IPS-NIHi7 (cell line): ENCODE measurements at regions not wholly inside any gene's neighbourhood (a gene's known extent, or its start where the extent isn't known, plus 50 kb on each side); places are given as distances from the start of the nearest gene placed in this dataset.
"Not testable (repeated sequence)": the region's sequence is repeated elsewhere in the genome, so short reads cannot be mapped to it uniquely, and the experiment has no call there.

Experiments used
- DNase-seq: peaks from one replicate; pipeline ENCODE4 v3.0.0; 2012; ENCODE audit warnings: mixed read lengths; ENCODE audit errors: extremely low spot score

GRCh38 chr4:31187979-31188378 lies 467.8 kb downstream of the PCDH7 start:
- DNase-seq, result no peak

- DNase-seq, result no peak
Observed at GRCh38 chr4:31189938-31190337, 469.8 kb downstream of the PCDH7 start.

DNA sequence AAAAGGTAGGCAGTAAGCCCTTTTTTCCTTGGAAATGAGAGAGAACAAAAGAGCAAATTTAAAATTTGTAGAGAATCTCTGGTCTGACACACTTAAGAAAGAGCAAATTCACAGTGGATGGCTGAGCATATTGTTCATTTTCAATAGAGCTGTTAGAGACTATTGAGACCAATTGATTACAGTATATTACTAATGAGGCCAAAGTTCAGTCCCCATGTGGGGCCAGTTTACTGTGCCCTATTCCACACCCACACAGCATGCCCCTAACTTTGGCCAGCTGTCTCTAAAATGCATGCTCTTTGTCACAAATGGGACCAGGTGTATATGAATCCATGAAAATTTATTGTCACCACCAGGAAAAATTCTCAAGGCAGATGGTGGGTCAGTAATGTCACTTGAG lies 470.5 kb downstream of the PCDH7 start:
- DNase-seq, result no peak

- DNase-seq, result no peak
Observed at GRCh38 chr4:31192341-31192740, 472.2 kb downstream of the PCDH7 start.

DNA sequence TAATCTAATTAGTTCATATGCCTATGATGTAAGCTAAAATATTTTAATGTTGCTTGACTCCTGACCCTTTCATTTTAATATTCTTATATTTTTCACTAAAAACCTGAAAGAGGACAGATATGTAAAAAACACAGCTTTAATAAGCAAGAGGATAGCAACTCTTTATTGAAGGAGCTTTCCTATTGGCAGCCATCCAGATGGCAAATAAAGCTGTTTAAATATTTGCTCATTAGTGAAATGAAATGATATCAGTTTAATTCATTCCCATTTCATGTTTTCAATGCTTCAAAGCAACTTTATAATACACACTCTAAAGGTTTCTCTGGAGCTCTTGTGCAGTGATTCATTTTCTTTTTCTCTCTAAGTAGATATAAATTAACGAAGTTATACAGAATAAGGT lies 473.4 kb downstream of the PCDH7 start:
- no peak for DNase-seq

DNA sequence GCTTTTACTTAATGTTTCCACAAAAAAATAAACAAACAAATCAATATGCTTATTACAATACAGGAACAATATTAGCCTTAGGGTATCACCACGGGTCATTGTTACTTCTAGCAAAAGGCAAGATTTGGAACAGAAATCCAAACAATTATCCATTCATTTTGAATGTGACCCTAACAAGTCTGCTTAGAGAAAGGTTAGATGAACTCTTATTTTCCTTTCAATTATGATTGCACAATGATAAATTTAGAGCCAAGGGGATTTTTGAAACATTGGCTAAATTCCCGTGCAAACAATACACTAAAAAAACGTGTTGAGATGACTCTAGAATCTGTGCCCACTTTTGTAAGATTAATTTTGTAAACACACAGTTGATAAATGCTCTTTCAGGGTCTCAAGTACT lies 474.7 kb downstream of the PCDH7 start:
- no peak for DNase-seq

- DNase-seq, result no peak
Observed at GRCh38 chr4:31199644-31200043, 479.5 kb downstream of the PCDH7 start.

- not testable (repeated sequence) for DNase-seq
Observed at GRCh38 chr4:31202054-31202453, 481.9 kb downstream of the PCDH7 start.

GRCh38 chr4:31204874-31205273 lies 484.7 kb downstream of the PCDH7 start:
- no peak for DNase-seq

- no peak for DNase-seq
Observed at GRCh38 chr4:31220921-31221320, 500.8 kb downstream of the PCDH7 start.

DNA sequence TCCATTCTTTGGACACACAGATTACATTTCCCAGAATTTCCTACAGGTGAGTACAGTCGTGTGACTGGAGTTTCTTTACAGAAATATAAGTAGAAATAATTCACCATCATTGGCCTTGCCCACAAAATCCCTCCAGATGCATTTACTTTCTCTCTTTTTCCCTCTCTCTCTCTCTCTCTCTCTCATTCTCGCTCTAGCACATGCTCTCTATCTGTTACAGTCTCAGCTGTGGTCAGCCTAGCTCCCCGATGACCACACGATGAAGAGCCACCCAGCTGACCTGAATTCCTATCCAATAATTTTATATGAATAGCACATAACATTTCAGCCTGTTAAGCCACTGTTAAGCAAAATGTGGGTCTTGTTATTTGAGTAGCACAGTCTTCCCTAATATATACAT lies 507.9 kb downstream of the PCDH7 start:
- DNase-seq, result no peak

- DNase-seq, result no peak
Observed at GRCh38 chr4:31230594-31230993, 510.4 kb downstream of the PCDH7 start.

- DNase-seq, result peak; percentile 10
Observed at GRCh38 chr4:31234494-31234893, 514.3 kb downstream of the PCDH7 start.

DNA sequence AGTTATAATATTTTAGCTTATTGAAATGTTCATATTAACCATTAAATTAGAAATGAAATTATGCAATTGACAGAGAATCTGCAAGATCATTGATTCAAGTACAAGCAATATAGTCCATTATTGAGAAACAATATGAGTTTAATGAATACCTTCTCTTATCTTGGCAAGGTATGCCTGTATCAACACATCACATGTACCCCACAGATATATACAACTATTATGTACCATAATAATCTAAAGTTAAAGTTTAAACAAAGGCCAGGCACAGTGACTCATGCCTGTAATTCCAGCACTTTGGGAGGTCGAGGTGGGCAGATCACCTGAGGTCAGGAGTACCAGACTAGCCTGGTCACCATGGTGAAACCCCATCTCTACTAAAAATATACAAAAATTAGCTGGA lies 514.7 kb downstream of the PCDH7 start:
- DNase-seq, result no peak

- DNase-seq, result no peak
Observed at GRCh38 chr4:31236020-31236638, 516.0 kb downstream of the PCDH7 start.

- DNase-seq, result no peak
Observed at GRCh38 chr4:31236639-31237173, 516.5 kb downstream of the PCDH7 start.

DNA sequence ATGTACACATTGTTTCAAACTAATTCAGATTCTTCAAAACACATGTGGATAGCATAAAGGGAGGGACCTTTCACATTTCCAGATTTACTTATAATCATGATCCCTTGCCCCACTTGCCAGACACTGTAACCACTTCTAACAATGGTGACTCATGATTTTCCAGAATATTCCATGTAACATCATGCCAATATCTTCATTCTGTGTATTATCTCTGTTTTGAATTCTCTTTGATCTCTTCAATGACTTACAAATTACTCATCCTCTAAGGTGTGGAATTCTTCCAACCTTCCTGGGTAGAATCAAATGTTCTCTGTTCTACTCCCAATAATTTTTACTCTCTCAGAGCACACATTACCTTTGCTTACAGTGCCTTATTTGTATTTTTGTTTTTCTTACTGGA lies 517.1 kb downstream of the PCDH7 start:
- DNase-seq, result no peak

GRCh38 chr4:31239886-31240285 lies 519.7 kb downstream of the PCDH7 start:
- DNase-seq, result no peak

DNA sequence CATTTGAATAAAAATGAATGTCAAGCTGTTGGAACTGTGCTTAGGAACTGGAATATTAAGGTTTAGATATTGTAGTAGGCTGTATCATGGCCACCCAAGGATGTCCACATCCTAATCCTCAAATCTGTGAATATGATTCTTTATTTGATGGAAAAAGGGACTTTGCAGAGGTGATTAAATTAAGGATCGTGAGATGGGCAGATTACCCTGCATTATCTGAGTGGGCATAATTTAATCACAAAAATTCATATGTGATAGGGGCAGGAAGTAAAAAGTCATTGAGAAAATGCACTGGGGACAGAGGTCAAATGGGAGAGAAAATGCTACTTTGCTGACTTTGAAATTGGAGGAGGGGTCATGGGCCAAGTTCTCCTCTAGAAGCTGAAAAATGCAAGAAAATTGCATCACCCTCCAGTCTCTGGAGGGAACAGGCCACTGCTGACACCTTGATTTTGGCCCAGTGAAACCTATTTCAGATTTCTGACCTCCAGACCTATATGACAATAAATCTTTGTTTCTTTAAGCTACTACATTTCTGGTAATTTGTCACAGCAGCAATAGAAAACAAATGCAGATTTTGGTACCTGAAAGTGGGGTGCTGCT lies 521.4 kb downstream of the PCDH7 start:
- no peak for DNase-seq

DNA sequence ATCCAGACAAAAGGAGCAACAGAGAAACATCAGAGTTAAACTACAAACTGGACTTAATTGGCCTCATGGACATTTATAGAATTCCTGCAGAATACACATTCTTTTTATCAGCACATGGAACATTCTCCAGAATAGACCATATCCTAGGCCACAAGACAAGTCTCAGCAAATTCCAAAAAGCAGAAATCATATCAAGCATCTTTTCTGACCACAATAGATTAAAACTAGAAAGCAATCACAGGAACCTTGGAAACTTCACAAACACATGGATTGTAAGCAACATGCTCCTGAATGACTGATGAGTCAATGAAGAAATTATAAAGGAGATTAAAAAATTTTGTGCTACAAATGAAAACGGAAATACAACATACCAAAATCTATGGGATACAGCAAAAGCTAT lies 526.7 kb downstream of the PCDH7 start:
- DNase-seq, result no peak

DNA sequence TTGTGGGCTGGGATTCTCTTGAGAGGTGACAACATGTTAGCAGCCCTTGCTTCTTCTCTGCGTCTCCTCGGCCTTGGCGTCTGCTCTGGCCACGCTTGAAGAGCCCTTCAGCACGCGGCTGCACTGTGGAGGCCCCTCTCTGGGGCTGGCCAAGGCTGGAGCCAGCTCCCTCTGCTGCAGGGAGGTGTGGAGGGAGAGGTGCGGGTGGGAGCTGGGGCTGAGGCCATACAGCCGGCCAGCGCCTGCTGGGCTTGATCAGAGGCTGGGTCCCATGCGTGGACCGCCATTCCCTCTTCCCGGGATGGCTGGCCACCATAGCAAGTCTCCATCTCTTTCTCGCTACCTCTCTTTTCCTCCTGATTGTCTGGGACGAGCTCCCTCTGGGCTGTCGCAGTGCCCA lies 539.0 kb downstream of the PCDH7 start:
- DNase-seq, result no peak

DNA sequence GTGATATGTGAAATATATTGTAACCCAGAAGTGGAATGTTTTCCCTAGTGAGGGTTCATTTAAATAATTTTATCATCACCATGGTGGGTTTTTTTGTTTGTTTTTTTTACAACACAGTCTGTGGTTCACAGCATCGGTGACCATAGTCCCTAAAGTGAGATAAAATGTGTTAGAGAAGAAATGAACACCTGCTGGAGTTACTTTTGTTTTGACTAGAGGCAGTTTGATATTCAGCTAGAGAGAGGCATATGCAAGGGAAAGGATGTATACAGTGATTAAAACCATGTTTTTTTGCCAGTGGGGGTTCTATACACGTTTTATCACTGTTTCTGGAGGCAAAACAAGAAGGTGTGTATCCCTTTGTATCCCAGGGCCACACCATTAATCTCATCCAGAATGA lies 541.5 kb downstream of the PCDH7 start:
- DNase-seq, result no peak

GRCh38 chr4:31266094-31266493 lies 545.9 kb downstream of the PCDH7 start:
- DNase-seq, result not testable (repeated sequence)
